ENCODE measurements at regions not wholly inside any gene's neighbourhood (a gene's known extent, or its start where the extent isn't known, plus 50 kb on each side); places are given as distances from the start of the nearest gene placed in this dataset.

- TF ChIP-seq CTCF (IDR thresholded peaks at IDR 0.05; ENCODE audit: low read depth, low read length, missing input control) (peak; percentile 70), TAF1 (conservative IDR thresholded peaks at IDR 0.05) (no peak), EGR1 (IDR thresholded peaks at IDR 0.05; ENCODE audit: low read depth in 2 of 2) (no peak), GABPA (IDR thresholded peaks at IDR 0.05 in 1 of 2, conservative IDR thresholded peaks at IDR 0.05 in 1 of 2) (no peak), RXRA (IDR thresholded peaks at IDR 0.05) (no peak), RAD21 (IDR thresholded peaks at IDR 0.05) (peak; percentile 93 to 96), REST (IDR thresholded peaks at IDR 0.05) (no peak), ZBTB33 (IDR thresholded peaks at IDR 0.05) (no peak), JUND (IDR thresholded peaks at IDR 0.05) (no peak)
Measured at GRCh38 chr7:114081606-114082425, 163.0 kb upstream of the PPP1R3A start.

All from liver (tissue), 3 donors.